Adrenal gland (tissue), 5 donors: ENCODE measurements at regions not wholly inside any gene's neighbourhood (a gene's known extent, or its start where the extent isn't known, plus 50 kb on each side); places are given as distances from the start of the nearest gene placed in this dataset.

Experiments used
- POLR2A ChIP-seq, 2 donors: fragments of 450-650 bp; IDR thresholded peaks; one replicate each; pipeline ENCODE4 v1.6.1; 2017; ENCODE audit warnings: antibody characterized with exemption in 2 of 2, mild to moderate bottlenecking in 2 of 2, moderate library complexity in 1 of 2
- TF ChIP-seq, protein P1 (sequence below), 6 experiments: fragments of 450-650 bp in 4 of 6; fragments of 200-600 bp in 2 of 6; sonication (generic) in 1 of 6; IDR thresholded peaks; 1 replicate in 5 of 6; 2 replicates in 1 of 6; pipeline versions ENCODE4 v1.5.1 to v1.8.0; 2016 to 2021; ENCODE audit warnings: antibody characterized with exemption in 6 of 6, mild to moderate bottlenecking in 2 of 6, moderate library complexity in 1 of 6
- donor health status: DM: no; HTN: no; CAD: no.

DNA sequence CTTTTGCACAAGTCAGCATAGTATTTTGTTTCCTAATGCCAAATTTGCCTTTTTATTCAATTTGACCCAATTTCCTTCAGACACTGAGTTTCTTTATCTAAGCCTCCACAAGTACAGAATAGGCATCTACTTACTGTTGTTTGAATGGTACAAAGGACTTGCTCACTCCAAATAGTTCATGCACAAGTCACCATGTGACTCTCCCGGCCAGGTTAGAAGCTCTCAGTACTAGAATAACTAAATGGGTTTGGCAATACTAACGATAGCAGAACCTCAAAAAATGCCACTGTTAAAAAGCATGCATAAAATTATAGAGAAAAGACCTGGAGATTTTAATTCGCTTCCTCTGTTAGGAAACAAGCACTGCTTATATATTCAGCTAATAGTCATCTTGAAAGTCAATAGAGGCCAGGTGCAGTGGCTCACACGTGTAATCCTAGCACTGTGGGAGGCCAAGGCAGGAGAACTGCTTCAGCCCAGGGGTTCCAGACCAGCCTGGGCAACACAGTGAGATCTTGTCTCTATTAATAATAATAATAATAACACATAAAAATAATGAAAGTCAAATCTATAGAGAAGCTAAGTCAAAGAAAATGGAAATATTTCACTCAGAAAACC lies 335.8 kb upstream of the MBL2 start:
- TF ChIP-seq, protein P1, sequence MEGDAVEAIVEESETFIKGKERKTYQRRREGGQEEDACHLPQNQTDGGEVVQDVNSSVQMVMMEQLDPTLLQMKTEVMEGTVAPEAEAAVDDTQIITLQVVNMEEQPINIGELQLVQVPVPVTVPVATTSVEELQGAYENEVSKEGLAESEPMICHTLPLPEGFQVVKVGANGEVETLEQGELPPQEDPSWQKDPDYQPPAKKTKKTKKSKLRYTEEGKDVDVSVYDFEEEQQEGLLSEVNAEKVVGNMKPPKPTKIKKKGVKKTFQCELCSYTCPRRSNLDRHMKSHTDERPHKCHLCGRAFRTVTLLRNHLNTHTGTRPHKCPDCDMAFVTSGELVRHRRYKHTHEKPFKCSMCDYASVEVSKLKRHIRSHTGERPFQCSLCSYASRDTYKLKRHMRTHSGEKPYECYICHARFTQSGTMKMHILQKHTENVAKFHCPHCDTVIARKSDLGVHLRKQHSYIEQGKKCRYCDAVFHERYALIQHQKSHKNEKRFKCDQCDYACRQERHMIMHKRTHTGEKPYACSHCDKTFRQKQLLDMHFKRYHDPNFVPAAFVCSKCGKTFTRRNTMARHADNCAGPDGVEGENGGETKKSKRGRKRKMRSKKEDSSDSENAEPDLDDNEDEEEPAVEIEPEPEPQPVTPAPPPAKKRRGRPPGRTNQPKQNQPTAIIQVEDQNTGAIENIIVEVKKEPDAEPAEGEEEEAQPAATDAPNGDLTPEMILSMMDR (IDR thresholded peaks at IDR 0.05) = no peak
- no peak for TF ChIP-seq POLR2A (IDR thresholded peaks at IDR 0.05)
